ENCODE measurements at regions not wholly inside any gene's neighbourhood (a gene's known extent, or its start where the extent isn't known, plus 50 kb on each side); places are given as distances from the start of the nearest gene placed in this dataset.

DNA sequence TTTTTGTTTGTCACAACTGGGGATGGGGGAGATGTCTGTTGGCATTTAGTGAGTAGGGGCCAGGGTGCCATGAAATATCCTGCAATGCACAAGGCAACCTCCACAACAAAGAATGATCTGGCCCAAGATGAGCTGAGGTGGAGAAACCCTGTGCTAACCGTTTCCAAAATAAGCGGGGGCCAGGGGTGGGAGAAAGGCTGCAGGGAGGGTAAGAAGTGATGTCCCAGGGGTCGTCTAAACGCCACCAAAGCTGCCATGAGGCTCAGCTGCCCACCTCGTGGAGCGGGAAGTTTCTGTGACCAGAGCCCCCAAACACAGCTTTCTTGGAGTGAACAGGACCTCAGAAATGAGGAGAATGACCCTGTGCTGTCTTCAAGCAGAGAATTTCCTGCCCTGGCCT is 76.5 kb upstream of the CDH5 start:
- DNase-seq (ENCODE audit: low read depth, low spot score), result no peak

DNA sequence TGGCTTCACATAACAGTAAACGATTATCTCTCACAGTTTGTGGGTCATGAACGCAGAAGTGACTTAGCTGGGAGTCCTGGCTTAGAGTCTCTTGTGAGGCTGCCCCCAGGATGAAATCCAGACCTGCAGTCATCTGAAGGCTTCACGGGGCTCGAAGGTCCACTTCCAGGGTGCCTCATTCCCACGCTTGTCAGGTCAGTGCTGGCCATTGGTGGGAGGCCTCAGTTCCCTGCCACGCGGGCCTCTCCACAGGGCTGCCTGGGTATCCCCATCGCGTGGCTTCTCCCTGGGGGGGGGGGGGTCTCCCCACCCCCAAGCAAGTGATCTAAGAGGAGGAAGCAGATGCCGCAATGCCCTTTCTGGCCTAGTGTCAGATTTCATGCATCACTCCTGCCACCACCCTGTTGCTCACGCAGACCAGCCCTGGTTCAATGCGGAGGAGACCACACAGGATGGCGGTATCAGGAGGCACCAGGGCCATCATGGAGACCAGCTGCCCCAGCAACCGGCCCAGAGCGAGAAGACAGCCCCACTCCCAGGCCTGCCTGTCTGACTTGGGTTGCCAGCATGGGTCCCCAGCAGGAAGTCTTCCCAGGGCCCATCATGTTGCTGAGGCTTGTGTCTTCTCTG is 77.3 kb upstream of the CDH5 start:
- no peak for DNase-seq (ENCODE audit: low read depth, low spot score)

DNA sequence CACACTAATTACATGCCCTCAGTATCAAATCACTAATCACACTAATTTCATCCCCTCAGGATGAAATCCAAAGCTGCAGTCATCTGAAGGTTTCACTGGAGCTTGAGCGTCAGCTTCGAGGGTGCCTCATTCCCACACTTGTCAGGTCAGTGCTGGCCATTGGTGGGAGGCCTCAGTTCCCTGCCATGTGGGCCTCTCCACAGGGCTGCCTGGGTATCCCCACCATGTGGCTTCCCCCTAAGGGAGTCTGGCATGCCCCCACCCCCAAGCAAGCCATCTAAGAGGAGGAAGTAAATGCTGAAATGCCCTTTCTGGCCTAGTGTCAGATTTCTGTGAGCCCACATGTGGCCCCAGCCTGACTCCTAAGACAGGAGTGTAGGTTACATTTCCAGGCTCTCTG is 78.6 kb upstream of the CDH5 start:
- DNase-seq (ENCODE audit: low read depth, low spot score), result no peak

DNA sequence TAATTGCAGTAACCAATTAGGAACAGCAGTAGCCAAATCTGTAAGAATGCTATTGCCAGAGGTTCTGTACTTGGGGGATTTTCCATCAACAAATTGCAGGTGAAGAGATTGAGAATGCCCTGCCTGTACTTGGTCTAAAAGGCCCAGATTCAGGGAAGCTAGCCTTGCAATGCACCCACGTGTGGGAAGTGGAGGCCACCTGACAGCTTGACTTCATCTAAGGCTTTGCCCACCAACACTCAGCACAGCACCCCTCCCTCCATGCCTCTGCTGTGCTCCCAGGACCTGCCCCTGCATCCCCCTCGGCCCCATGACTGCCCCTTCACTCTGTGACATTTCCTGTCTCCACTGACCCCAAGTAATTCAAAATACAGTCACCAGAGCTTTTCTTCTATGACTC is 79.1 kb upstream of the CDH5 start:
- no peak for DNase-seq (ENCODE audit: low read depth, low spot score)

DNA sequence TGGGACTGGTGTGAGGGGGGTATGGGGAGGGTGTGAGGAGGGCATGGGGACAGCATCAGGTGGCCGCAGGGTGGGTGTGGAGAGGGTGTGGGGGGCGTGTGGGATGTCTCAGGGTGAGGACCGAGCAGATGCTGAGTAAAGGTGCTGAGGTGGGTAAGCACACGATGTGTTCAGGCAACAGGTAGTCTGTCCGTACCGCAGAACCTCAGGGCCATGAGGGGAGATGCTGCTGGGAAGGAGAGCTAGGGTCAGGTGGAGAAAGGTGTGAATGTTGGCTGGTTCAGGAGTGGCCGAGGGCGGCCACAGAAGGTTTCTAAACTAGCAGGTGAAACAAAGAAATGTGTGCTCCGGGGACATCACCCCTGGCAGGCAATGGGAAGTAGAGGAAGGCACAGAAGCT is 80.0 kb upstream of the CDH5 start:
- DNase-seq (ENCODE audit: low read depth, low spot score), result no peak

DNA sequence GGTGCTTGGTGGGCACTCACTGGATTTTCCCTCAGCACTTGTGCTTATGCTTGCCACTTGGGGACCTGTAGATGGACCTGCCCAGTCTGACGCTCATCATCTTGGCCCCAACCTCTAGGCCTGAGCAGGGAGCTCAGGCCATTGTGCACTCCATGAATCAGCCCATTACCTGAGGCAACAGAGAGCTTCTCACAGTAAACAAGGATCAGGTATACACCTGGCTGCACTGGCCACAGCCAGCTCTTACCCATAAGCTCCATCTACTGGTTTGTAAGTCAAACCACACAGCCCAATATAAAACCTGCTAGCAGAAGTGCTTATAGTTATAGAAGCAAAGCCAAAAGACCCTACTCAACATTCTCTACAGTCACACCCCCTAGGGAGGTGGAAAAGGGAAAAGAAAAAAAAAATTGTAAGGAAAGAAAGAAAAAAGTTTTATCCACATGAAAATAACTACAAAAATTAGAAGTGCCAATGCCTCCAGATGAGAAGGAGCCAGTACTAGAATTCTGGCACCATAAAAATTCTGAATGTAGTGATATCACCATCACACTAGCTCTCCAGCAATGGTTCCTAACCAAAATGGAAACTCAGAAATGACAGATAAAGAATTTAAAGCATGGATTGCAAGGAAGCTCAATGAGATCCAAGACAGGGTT is 87.8 kb upstream of the CDH5 start:
- DNase-seq (ENCODE audit: low read depth, low spot score), result peak; percentile 75

DNA sequence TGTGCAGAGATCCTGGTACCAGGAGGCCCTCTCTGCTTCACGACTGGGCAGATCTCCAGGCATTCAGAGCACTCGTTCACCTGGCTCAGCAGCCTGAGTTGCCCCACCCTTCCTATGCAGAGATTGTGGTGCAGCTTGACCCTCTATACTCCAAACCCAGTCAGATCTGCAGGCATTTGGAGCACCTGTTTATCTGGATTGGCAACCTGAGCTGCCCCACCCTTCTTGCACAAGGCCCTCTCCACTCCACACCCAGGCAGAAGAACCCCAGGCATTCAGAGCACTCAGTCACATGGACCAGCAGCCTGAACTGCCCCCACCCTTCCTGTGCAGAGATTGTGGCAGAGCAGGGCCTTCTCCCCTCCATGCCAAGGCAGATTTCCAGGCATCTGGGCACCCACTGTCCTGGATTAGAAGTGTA is 88.4 kb upstream of the CDH5 start:
- peak; percentile 79 for DNase-seq (ENCODE audit: low read depth, low spot score)

DNA sequence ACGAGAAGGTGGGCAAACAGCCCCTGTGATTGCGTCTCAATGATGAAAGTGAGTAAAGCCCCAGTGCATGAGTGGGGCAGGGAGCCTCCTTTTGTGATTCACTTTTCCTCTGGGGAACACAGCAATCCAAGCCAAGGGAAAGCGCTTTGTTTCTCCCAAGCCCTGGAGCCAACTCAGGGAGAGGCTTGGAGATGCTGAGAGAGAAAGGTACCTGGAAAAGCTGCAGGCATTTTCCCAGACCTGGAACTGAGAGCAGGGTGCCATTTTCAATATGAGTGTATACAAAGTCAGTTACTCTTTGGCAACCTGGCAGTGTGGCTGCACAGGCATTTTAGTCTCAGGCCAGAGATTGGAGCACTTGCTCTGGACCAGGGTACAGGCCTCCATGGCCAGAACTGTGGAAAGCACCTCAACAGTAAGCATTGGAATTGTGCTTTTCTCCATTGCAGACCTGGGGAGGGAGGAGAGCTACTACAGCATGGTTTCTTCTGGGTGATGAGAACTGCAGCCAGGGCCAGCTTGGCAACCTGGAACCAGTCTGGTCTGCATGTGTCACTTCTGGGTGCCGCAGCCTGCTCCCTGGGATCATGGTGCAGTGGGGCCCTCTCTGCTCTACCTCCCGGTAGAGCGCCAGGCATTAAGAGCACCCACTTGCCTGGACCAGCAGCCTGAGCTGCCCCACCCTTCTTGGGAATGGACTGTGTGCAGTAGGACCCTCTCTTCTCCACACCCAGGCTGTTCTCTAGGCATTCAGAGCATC is 89.0 kb upstream of the CDH5 start:
- no peak for DNase-seq (ENCODE audit: low read depth, low spot score)

DNA sequence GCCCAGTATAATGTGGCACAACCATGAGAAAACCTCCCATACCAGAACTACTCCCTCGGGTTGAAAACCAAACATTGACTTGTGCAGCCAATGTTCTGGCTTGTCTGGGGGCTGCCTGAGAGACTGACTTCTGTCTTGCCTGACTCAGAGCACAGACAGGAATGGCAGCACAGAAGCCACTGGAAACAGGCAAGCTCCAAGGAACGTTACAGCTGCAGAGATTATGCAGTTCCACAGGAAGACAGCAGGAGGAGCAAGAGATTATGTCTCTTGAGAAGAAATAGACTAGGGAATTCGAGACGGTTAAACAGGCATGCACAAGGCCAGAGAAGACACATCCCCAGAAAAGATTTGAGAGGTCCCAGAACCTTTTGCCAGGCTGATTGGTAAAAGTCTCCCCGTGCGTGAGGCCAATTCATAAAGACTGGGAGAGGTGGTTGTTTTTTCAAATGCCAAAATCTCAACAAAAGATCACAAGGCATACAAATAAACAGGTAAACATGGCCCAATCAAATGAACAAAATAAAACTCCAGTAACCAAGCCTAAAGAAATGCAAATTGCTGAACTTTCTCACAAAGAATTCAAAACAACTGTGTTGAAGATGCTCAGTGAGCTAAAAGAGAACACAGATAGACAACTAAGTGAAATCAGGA is 90.6 kb upstream of the CDH5 start:
- peak; percentile 81 for DNase-seq (ENCODE audit: low read depth, low spot score)

DNA sequence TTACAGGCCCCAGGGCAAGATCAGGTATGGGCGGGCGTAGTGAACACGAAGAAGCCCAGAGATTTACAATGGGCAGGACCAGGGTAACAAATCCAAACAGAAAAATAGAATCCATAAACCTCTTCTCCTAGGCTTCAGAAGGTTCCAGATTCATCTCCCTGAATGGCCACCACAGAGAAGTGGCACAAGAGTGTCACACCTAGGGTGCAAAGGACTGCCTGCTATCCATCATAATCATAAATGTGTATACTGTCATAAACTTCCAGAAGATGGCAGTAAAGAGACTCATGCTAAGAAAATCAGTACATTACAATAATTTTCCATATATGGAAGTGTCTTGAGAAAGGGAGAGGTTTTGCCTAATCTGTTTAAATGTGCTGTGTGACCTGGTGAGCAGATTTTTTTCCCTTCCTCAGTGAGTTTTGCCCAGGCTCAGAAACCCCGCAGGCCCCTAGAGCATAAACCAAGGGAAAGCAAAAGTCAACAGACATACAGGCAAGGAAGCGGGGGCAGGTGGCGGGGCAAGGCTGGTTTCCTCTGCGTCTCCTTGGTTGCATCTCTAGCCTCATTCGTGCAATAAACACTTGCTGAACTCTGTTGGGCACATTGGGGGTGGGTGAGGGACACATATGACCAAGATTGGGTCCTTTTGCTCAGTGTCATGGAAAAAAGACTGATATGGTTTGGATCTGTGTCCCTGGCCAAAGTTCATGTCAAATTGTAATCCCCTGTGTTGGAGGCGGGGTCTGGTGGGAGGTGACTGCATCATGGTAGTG is 92.0 kb upstream of the CDH5 start:
- DNase-seq (ENCODE audit: low read depth, low spot score), result no peak

DNA sequence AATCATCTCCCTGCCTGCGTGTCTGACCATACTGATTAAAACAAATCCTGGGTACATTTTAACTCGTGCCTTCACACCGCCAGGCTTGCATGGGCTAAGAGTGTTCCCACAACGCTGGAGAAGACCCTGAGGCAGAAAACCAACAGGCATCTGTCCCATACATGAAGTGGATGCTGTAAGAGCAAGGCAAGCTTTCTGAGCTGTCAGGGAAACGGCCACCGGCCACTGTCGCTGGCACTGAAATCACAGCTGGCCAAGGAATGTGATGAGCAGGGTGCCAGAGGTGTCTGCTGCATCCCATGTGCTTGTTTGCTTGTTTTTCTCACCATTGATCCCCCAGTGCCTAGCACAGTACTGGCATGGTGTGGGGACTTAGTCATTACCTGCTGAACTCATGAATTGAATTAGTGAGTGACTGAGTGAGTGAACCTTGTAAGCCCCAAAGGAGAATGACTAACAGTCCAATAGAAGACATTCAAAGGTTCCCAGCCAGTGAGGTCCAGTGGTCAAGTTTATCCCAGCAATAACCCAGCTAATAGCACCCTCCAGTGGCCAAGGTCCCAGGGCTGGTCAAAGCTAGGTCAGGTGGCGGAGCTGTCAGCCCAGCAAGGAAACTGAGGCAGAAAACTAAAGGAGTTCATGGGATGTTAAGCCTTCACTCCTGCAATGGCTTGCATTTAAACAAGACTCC is 92.7 kb upstream of the CDH5 start:
- no peak for DNase-seq (ENCODE audit: low read depth, low spot score)

DNA sequence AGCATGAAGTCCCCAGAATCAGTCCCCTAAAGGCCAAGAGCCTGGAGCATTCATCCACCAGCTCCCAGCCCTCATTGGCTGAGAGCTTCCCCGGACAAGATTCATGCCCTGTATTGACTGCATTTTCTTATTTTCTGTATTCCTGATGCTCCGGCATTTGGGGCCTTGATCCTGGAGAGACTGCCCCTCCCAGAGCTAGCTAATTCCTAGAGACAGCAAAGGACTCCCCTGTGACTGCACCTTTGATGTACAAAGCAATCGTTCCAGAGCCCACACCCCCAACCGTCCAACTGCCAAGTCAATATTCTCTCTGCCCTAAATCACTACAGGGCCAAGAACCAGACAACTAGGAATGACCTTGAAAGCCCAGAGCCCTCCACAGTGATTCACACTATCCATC is 93.4 kb upstream of the CDH5 start:
- no peak for DNase-seq (ENCODE audit: low read depth, low spot score)

DNA sequence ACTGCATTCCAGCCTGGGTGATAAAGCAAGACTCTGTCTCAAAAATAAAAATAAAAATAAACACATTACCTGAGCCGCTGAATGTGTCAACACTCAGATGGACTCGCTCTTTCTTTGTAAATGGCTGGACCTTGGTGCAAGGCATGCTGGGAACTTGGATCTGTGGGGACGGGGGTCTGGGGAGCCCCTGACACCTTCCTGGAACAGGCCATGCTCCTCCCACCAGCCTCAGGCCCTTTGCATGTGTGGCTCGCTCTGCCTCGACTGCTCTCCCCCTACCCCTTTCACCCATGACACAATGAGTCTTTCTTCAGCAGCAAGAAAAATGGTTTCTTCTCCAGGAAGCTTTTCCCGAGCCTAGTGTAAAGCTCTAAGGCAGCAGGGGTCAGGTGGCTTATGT is 94.0 kb upstream of the CDH5 start:
- no peak for DNase-seq (ENCODE audit: low read depth, low spot score)

DNA sequence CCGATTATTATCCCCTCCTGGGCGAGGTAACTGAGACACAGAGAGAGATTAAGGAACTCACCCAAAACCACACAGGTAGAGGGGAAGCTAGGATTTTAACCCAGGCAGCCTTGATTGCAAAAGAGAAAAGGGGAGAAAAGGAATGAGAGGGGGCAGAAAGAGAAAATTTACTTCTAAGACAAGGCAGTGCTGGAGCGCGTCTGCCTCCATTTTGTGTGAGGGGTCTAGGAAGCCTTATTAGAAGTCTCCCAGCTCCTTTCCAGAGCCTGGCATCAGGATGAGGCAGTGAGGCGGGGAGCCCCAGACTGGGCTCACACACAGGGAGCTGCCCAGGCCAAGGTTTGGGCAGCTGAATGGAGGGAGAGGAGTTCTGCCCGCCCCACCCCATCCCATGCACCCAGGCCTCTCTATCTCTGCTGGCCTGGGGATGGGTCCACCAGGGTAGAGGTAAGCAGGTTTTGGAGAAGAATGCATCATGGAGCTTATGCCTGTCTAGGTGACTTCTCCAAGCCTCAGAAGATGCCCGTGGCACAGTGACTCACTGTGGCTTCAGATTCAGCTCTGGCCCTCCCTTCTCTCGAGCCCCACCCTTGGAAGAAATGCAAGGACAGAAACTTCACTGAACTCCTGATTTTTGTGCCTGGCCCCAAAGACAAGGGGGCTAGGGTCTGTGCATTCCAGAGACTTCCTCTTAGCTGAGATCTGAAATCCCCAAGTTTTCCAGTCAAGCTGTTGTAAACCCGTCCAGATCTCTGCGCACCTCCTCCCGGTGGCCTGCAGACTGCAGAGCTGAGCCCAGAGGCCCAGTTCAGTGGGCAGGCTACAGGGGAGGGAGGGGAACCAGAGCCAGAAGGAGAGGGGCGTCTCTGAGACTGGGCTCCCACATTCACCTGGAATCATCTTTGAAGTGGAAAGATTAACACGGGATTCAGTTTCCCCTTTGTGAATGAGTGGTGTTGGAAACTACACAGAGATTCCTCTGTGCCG is 95.1 kb upstream of the CDH5 start:
- DNase-seq (ENCODE audit: low read depth, low spot score), result no peak

DNA sequence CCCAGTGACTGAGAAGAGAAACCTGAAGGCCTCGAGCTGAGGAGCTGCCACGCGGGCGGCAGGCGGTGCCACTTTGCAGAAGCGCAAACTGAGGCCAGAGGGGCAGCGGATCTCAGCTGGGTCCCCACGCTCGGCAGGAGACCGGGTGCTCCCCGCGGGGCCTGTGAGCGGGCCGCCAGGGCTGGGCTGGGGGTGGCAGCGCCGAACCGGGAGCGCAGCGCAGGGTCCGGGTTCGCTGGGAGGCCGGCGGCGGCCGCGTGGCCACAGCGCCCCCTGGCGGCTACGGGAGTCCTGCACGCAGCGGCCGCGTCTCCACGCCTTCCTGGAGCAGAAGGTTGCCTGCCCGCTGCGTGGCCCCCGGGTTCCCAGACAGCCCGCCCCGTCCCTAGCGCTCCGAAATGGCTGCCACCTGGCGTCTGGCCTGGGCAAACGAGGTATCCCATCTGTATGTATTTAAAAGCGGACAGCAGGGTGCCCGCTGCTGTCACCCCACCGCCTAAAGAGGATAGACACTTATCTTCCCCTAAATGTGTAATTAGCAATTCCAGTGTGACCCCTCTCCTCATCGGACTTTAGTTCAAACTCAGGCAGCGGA is 96.1 kb upstream of the CDH5 start:
- peak; percentile 93 for DNase-seq (ENCODE audit: low read depth, low spot score)

DNA sequence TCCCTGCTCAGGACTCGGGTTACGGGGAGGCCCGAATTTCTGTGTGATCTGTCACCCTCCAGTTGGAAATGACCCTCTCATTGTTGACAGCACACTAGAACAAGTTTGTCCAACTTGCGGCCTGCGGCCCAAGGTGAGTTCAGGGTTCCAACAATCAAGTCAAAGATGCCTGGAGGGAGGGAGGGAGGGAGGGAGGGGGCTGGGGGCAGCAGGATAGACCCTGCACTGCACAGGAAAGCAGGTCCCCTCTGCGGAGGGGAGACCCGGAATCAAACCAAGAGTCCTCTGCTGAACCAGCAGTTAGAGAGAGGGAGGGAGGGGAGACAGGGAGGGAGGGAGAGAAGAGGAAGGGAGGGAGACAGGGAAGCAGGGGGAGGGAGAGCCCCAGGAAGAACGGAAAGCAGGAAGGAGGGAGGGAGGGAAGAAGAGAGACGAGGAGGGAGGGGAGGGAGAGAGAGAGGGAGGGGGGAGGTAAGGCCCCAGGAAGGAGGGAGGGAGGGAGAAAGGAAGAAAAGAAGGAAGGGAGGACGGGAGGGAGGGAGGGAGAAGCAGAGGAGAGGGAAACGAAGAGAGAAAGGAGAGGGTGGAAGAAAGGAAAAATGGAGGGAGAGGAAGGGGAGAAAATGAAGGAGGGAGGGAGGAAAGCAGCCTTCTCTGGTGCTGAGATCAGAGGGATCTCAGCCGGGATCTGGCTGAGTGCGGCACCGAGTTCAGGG is 96.7 kb upstream of the CDH5 start:
- no peak for DNase-seq (ENCODE audit: low read depth, low spot score)

DNA sequence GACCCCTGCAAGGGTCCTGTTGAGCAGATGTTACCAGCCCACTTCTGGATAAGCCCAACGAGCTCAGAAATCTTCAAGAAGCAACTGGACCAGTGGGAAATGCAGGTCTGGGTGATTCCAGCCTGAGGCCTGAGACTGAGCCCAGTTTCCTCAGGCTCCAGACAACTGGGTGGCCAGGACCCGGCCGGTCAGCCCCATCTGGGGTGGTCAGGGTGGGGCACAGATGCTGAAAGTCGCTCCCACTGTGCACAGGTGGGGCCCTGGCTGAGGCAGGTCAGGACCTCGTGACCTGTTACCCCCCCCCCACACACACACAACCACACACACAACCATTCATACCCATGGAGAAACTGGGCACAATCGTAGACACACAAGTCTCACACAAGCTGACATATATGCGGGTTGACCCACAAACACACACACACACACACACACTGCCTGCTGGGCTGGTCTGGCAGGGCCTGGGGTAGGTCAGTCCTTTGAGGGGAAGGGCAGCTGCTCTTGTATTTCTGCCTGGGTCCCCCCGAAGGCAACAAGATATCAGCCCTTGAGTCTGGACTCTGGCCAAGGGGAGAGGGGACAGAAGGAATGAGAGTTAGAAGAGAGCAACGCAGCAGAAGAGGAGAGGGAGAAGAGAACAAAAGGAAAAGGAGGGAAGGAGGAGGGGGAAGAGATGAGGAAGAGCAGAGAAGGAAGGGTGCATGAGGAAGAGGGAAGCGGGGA is 99.0 kb upstream of the CDH5 start:
- DNase-seq (ENCODE audit: low read depth, low spot score), result no peak

Data from ELF-1 (cell line).